Spleen (tissue), 11 donors: ENCODE measurements at regions not wholly inside any gene's neighbourhood (a gene's known extent, or its start where the extent isn't known, plus 50 kb on each side); places are given as distances from the start of the nearest gene placed in this dataset.

Experiments used
- DNase-seq: peaks from one replicate; pipeline ENCODE4 v3.0.0-alpha.2; 2020
- H3K27ac ChIP-seq, 8 donors: fragments of 200-600 bp; sonication (generic) in 7 of 8; 1 replicate in 4 of 8; 2 replicates in 4 of 8; pipeline versions ENCODE4 v1.5.0 to v1.8.0; 2016 to 2021; ENCODE audit warnings: inconsistent platforms in 4 of 8, mild to moderate bottlenecking in 4 of 8, moderate library complexity in 1 of 8
- H3K27me3 ChIP-seq, 7 donors: fragments of 200-600 bp; sonication (generic) in 6 of 7; replicated peaks in 1 of 7; 1 replicate in 4 of 7; 2 replicates in 3 of 7; pipeline versions ENCODE4 v1.5.0 to v1.8.0; 2016 to 2021; ENCODE audit warnings: inconsistent platforms in 3 of 7, mild to moderate bottlenecking in 1 of 7
- H3K36me3 ChIP-seq, 6 donors: fragments of 200-600 bp; sonication (generic) in 5 of 6; 1 replicate in 4 of 6; 2 replicates in 2 of 6; pipeline versions ENCODE4 v1.5.0 to v1.8.0; 2016 to 2021; ENCODE audit warnings: inconsistent platforms in 2 of 6
- H3K4me1 ChIP-seq, 6 donors: fragments of 200-600 bp; sonication (generic) in 5 of 6; 1 replicate in 3 of 6; 2 replicates in 3 of 6; pipeline versions ENCODE4 v1.5.0 to v1.8.0; 2016 to 2021; ENCODE audit warnings: inconsistent platforms in 3 of 6
- H3K4me3 ChIP-seq, 8 donors: fragments of 200-600 bp; sonication (generic) in 7 of 8; 1 replicate in 4 of 8; 2 replicates in 4 of 8; pipeline versions ENCODE4 v1.5.0 to v1.8.0; 2016 to 2021; ENCODE audit warnings: inconsistent platforms in 4 of 8, mild to moderate bottlenecking in 4 of 8, moderate library complexity in 2 of 8
- H3K9me3 ChIP-seq, 8 donors: fragments of 200-600 bp; sonication (generic) in 7 of 8; 1 replicate in 4 of 8; 2 replicates in 4 of 8; pipeline versions ENCODE4 v1.5.0 to v1.8.0; 2016 to 2021; ENCODE audit warnings: inconsistent platforms in 4 of 8
- CTCF ChIP-seq, 11 experiments: fragments of 200-600 bp in 7 of 11; fragments of 450-650 bp in 4 of 11; sonication (generic) in 4 of 11; IDR thresholded peaks in 8 of 11; conservative IDR thresholded peaks in 3 of 11; 1 replicate in 7 of 11; 2 replicates in 4 of 11; pipeline versions ENCODE4 v1.4.0 to v1.8.0; 2016 to 2021; ENCODE audit warnings: antibody characterized with exemption in 11 of 11, inconsistent platforms in 4 of 11, mild to moderate bottlenecking in 1 of 11
- POLR2A ChIP-seq, 3 donors: fragments of 450-650 bp; IDR thresholded peaks; one replicate each; pipeline ENCODE4 v1.5.1; 2017; ENCODE audit warnings: antibody characterized with exemption in 3 of 3, mild to moderate bottlenecking in 1 of 3
- POLR2AphosphoS5 ChIP-seq, 3 donors: sonication (generic); formaldehyde crosslinking; IDR thresholded peaks; one replicate each; pipeline ENCODE4 v1.5.1; 2017; ENCODE audit warnings: antibody characterized with exemption in 3 of 3
- WGBS, 5 donors: extraction: QIAGEN DNeasy Blood & Tissue Kit in 3 of 5; methylation state at CpG; one replicate each; pipeline versions ENCODE4 v1.1.5 to v1.1.7; 2013 to 2018; 5-methylcytosine and 5-hydroxymethylcytosine counted together
- intact Hi-C: fragments of 100-400 bp; cut with DNase I; formaldehyde crosslinking; loops from one replicate; pipeline ENCODE4 v1.15.0; 2023; ENCODE audit warnings: low total_unique reads
- donor health status: healthy with polysubstance abuse.
- donor health status: DM: no; HTN: no; CAD: no; lungs with moderate emphysema.
- donor health status: DM: no; HTN: no; CAD: no.
- donor health status: Bipolar disorder and iron deficiency.
- donor health status: healthy.
- donor health status: DM: no; HTN: no; CAD: no.
- donor health status: DM: yes; HTN: yes; CAD: no.

GRCh38 chr12:67073336-67073735, 195.8 kb upstream of the CAND1 start:
- intact Hi-C loops = no loop called here
- Histone ChIP-seq H3K9me3 (no peaks in the 10 kb centered on the region), H3K36me3 (no peaks in the 10 kb centered on the region), H3K4me3 (no peak overlapping the region), H3K4me1 (peaks cover 0 to 16% (median 8%) of the 10 kb centered on the region in 6 donors), H3K27ac (no peak overlapping the region), H3K27me3 (peaks cover 0 to 31% (median 15%) of the 10 kb centered on the region in 7 donors)
- 64 to 79% (median 76%) methylated on average over 1 of the region's 1 CpG for WGBS, 5 donors
- no peak for DNase-seq
- TF ChIP-seq POLR2AphosphoS5 (IDR thresholded peaks at IDR 0.05) = no peak
- no peak for TF ChIP-seq CTCF (IDR thresholded peaks at IDR 0.05 in 8 of 11, conservative IDR thresholded peaks at IDR 0.05 in 3 of 11)
- no peak for TF ChIP-seq POLR2A (IDR thresholded peaks at IDR 0.05)

- intact Hi-C loops = no loop called here
- DNase-seq = no peak
- WGBS, 5 donors = 84 to 93% (median 89%) methylated on average over 6 of the region's 6 CpGs
Measured at GRCh38 chr12:67074072-67074471, 195.1 kb upstream of the CAND1 start.

GRCh38 chr12:67077617-67078016, 191.5 kb upstream of the CAND1 start:
- Histone ChIP-seq H3K36me3 (no peaks in the 10 kb centered on the region), H3K27me3 (peaks cover 0 to 5% (median 0%) of the 10 kb centered on the region in 7 donors), H3K4me3 (no peak overlapping the region), H3K9me3 (no peaks in the 10 kb centered on the region), H3K4me1 (no peaks in the 10 kb centered on the region), H3K27ac (no peak overlapping the region)
- no peak for TF ChIP-seq CTCF (IDR thresholded peaks at IDR 0.05 in 8 of 11, conservative IDR thresholded peaks at IDR 0.05 in 3 of 11)
- no peak for TF ChIP-seq POLR2AphosphoS5 (IDR thresholded peaks at IDR 0.05)
- no peak for TF ChIP-seq POLR2A (IDR thresholded peaks at IDR 0.05)
- no peak for DNase-seq
- 71 to 89% (median 76%) methylated on average over 1 of the region's 1 CpG for WGBS, 5 donors
- intact Hi-C loops = no loop called here

More at GRCh38 chr12:67074072-67074471, 195.1 kb upstream of the CAND1 start:
- Histone ChIP-seq H3K27me3 (peaks cover 0 to 24% (median 15%) of the 10 kb centered on the region in 7 donors), H3K4me1 (peaks cover 0 to 9% (median 4%) of the 10 kb centered on the region in 6 donors), H3K4me3 (no peak overlapping the region), H3K36me3 (no peaks in the 10 kb centered on the region), H3K9me3 (no peaks in the 10 kb centered on the region), H3K27ac (no peak overlapping the region)
- no peak for TF ChIP-seq CTCF (IDR thresholded peaks at IDR 0.05 in 8 of 11, conservative IDR thresholded peaks at IDR 0.05 in 3 of 11)
- TF ChIP-seq POLR2AphosphoS5 (IDR thresholded peaks at IDR 0.05) = no peak
- no peak for TF ChIP-seq POLR2A (IDR thresholded peaks at IDR 0.05)

GRCh38 chr12:67078957-67079356, 190.2 kb upstream of the CAND1 start:
- H3K36me3 ChIP-seq = no peaks in the 10 kb centered on the region
- intact Hi-C loops = no loop called here
- H3K4me1 ChIP-seq = no peaks in the 10 kb centered on the region
- peaks cover 0 to 12% (median 0%) of the 10 kb centered on the region in 7 donors for H3K27me3 ChIP-seq
- H3K27ac ChIP-seq = no peak overlapping the region
- WGBS, 5 donors = 90 to 98% (median 93%) methylated on average over 4 of the region's 4 CpGs
- TF ChIP-seq POLR2AphosphoS5 (IDR thresholded peaks at IDR 0.05) (no peak), CTCF (IDR thresholded peaks at IDR 0.05 in 8 of 11, conservative IDR thresholded peaks at IDR 0.05 in 3 of 11) (no peak), POLR2A (IDR thresholded peaks at IDR 0.05) (no peak)
- no peaks in the 10 kb centered on the region for H3K9me3 ChIP-seq
- H3K4me3 ChIP-seq = no peak overlapping the region
- no peak for DNase-seq
